Neural crest cell (in vitro differentiated cells): ENCODE measurements at regions not wholly inside any gene's neighbourhood (a gene's known extent, or its start where the extent isn't known, plus 50 kb on each side); places are given as distances from the start of the nearest gene placed in this dataset.

Experiments
- DNase-seq: peaks from one replicate; pipeline ENCODE4 v3.0.0; 2021; ENCODE audit warnings: low read depth, mixed read lengths, low spot score
- H3K27ac Mint-ChIP-seq: one replicate; pipeline ENCODE4 v1.8.0; 2021; ENCODE audit warnings: mild to moderate bottlenecking, mixed read lengths; ENCODE audit not compliant: unreplicated experiment
- H3K27me3 Mint-ChIP-seq: 2 replicates; pipeline ENCODE4 v1.8.0; 2021; ENCODE audit warnings: low read depth, mild to moderate bottlenecking, mixed read lengths
- H3K36me3 Mint-ChIP-seq: 2 replicates; pipeline ENCODE4 v1.8.0; 2021; ENCODE audit warnings: low read depth, mild to moderate bottlenecking, mixed read lengths
- H3K4me1 Mint-ChIP-seq: 2 replicates; pipeline ENCODE4 v1.8.0; 2021; ENCODE audit warnings: mixed read lengths
- H3K4me3 Mint-ChIP-seq: one replicate; pipeline ENCODE4 v1.8.0; 2021; ENCODE audit warnings: mild to moderate bottlenecking, mixed read lengths
- H3K9me3 Mint-ChIP-seq: 2 replicates; pipeline ENCODE4 v1.8.0; 2021; ENCODE audit warnings: mixed read lengths
- CTCF ChIP-seq: fragments of 200-600 bp; sonication (generic); conservative IDR thresholded peaks from 2 replicates; pipeline ENCODE4 v1.5.0; 2021; ENCODE audit warnings: antibody characterized with exemption, mild to moderate bottlenecking

- no peak overlapping the region for H3K4me3 Mint-ChIP-seq
- TF ChIP-seq CTCF = no peak
- no peaks in the 10 kb centered on the region for H3K9me3 Mint-ChIP-seq
- H3K27ac Mint-ChIP-seq = no peak overlapping the region
- peaks cover 23% of the 10 kb centered on the region for H3K4me1 Mint-ChIP-seq
- peaks cover 25% of the 10 kb centered on the region for H3K27me3 Mint-ChIP-seq
- no peak for DNase-seq
- no peaks in the 10 kb centered on the region for H3K36me3 Mint-ChIP-seq
These were observed 184.2 kb downstream of the ANKRD60 start for GRCh38 chr20:58044286-58044685.

GRCh38 chr20:58043236-58044140 is 185.0 kb downstream of the ANKRD60 start:
- H3K27me3 Mint-ChIP-seq = peaks cover 20% of the 10 kb centered on the region
- no peak overlapping the region for H3K4me3 Mint-ChIP-seq
- H3K9me3 Mint-ChIP-seq = no peaks in the 10 kb centered on the region
- no peaks in the 10 kb centered on the region for H3K36me3 Mint-ChIP-seq
- H3K4me1 Mint-ChIP-seq = peaks cover 30% of the 10 kb centered on the region
- no peak for DNase-seq
- no peak for TF ChIP-seq CTCF
- no peak overlapping the region for H3K27ac Mint-ChIP-seq

GRCh38 chr20:58042591-58042990 is 185.9 kb downstream of the ANKRD60 start:
- Mint-ChIP-seq H3K4me1 (peaks cover 30% of the 10 kb centered on the region), H3K27me3 (peaks cover 14% of the 10 kb centered on the region), H3K27ac (no peak overlapping the region), H3K9me3 (no peaks in the 10 kb centered on the region), H3K36me3 (no peaks in the 10 kb centered on the region), H3K4me3 (no peak overlapping the region)
- DNase-seq = no peak
- TF ChIP-seq CTCF = no peak

- Mint-ChIP-seq H3K36me3 (no peaks in the 10 kb centered on the region), H3K4me3 (no peak overlapping the region), H3K27me3 (peaks cover 14% of the 10 kb centered on the region), H3K27ac (no peak overlapping the region), H3K9me3 (no peaks in the 10 kb centered on the region), H3K4me1 (peaks cover 30% of the 10 kb centered on the region)
- DNase-seq = no peak
- TF ChIP-seq CTCF = no peak
These were observed 187.8 kb downstream of the ANKRD60 start for GRCh38 chr20:58040447-58041290.

- H3K9me3 Mint-ChIP-seq = no peaks in the 10 kb centered on the region
- peaks cover 29% of the 10 kb centered on the region for H3K4me1 Mint-ChIP-seq
- no peaks in the 10 kb centered on the region for H3K36me3 Mint-ChIP-seq
- H3K27me3 Mint-ChIP-seq = peaks cover 17% of the 10 kb centered on the region
- no peak overlapping the region for H3K4me3 Mint-ChIP-seq
- TF ChIP-seq CTCF = no peak
- DNase-seq = peak; percentile 39
- H3K27ac Mint-ChIP-seq = peak overlapping the region; percentile 59
These were observed 189.0 kb downstream of the ANKRD60 start for GRCh38 chr20:58039274-58040092.
